Activated CD4-positive, alpha-beta T cell treated with anti-CD3 and anti-CD28 coated beads, Interleukin-2, amount 10 ng/mL, durations not matched to agents 24 days and 14 days (primary cell): ENCODE measurements at regions not wholly inside any gene's neighbourhood (a gene's known extent, or its start where the extent isn't known, plus 50 kb on each side); places are given as distances from the start of the nearest gene placed in this dataset.

Source experiments
- DNase-seq: peaks from one replicate; pipeline ENCODE4 v3.0.0; 2022
- H3K27ac Mint-ChIP-seq: one replicate; pipeline ENCODE4 v1.8.0; 2022; ENCODE audit warnings: mild to moderate bottlenecking, mixed read lengths
- H3K27me3 Mint-ChIP-seq: one replicate; pipeline ENCODE4 v1.8.0; 2022; ENCODE audit warnings: mixed read lengths
- H3K36me3 Mint-ChIP-seq: one replicate; pipeline ENCODE4 v1.8.0; 2022; ENCODE audit warnings: low read depth, mild to moderate bottlenecking, mixed read lengths
- H3K4me1 Mint-ChIP-seq: one replicate; pipeline ENCODE4 v1.8.0; 2021; ENCODE audit warnings: mixed read lengths
- H3K4me3 Mint-ChIP-seq: one replicate; pipeline ENCODE4 v1.8.0; 2022; ENCODE audit warnings: mild to moderate bottlenecking, moderate library complexity, mixed read lengths
- H3K9me3 Mint-ChIP-seq: one replicate; pipeline ENCODE4 v1.8.0; 2021; ENCODE audit warnings: mixed read lengths
- intact Hi-C: fragments of 100-400 bp; cut with micrococcal nuclease; formaldehyde crosslinking; loops from one replicate; pipeline ENCODE4 v1.15.1; 2023

- Mint-ChIP-seq H3K27me3 (peaks cover 8% of the 10 kb centered on the region), H3K4me3 (no peak overlapping the region), H3K36me3 (no peaks in the 10 kb centered on the region), H3K9me3 (no peaks in the 10 kb centered on the region), H3K27ac (no peak overlapping the region), H3K4me1 (no peaks in the 10 kb centered on the region)
- intact Hi-C loops, result no loop called here
- peak; percentile 16 for DNase-seq
These were observed 101.2 kb upstream of the WDR11 start for GRCh38 chr10:120749856-120750566.

GRCh38 chr10:120755771-120756170, 95.4 kb upstream of the WDR11 start:
- Mint-ChIP-seq H3K9me3 (no peaks in the 10 kb centered on the region), H3K4me3 (no peak overlapping the region), H3K27ac (no peak overlapping the region), H3K36me3 (no peaks in the 10 kb centered on the region), H3K4me1 (no peaks in the 10 kb centered on the region), H3K27me3 (peaks cover 2% of the 10 kb centered on the region)
- intact Hi-C loops, result no loop called here
- DNase-seq, result no peak

- no peak overlapping the region for H3K4me3 Mint-ChIP-seq
- H3K27ac Mint-ChIP-seq, result no peak overlapping the region
- H3K4me1 Mint-ChIP-seq, result no peaks in the 10 kb centered on the region
- no peaks in the 10 kb centered on the region for H3K36me3 Mint-ChIP-seq
- DNase-seq, result no peak
- H3K27me3 Mint-ChIP-seq, result peaks cover 2% of the 10 kb centered on the region
- intact Hi-C loops, result no loop called here
- no peaks in the 10 kb centered on the region for H3K9me3 Mint-ChIP-seq
These were observed 90.9 kb upstream of the WDR11 start for GRCh38 chr10:120760253-120760652.

- no peak overlapping the region for H3K4me3 Mint-ChIP-seq
- H3K9me3 Mint-ChIP-seq, result no peaks in the 10 kb centered on the region
- H3K27ac Mint-ChIP-seq, result no peak overlapping the region
- DNase-seq, result no peak
- intact Hi-C loops, result no loop called here
- H3K36me3 Mint-ChIP-seq, result no peaks in the 10 kb centered on the region
- no peaks in the 10 kb centered on the region for H3K27me3 Mint-ChIP-seq
- H3K4me1 Mint-ChIP-seq, result no peaks in the 10 kb centered on the region
These were observed 89.2 kb upstream of the WDR11 start for GRCh38 chr10:120761951-120762350.

- no peaks in the 10 kb centered on the region for H3K36me3 Mint-ChIP-seq
These were observed 85.8 kb upstream of the WDR11 start for GRCh38 chr10:120765226-120765803.

GRCh38 chr10:120768227-120768626, 82.9 kb upstream of the WDR11 start:
- Mint-ChIP-seq H3K4me3 (no peak overlapping the region), H3K27me3 (no peaks in the 10 kb centered on the region), H3K4me1 (no peaks in the 10 kb centered on the region), H3K36me3 (no peaks in the 10 kb centered on the region), H3K27ac (no peak overlapping the region), H3K9me3 (no peaks in the 10 kb centered on the region)
- intact Hi-C loops, result no loop called here
- no peak for DNase-seq

More at GRCh38 chr10:120765226-120765803, 85.8 kb upstream of the WDR11 start:
- no peaks in the 10 kb centered on the region for H3K4me1 Mint-ChIP-seq
- no peaks in the 10 kb centered on the region for H3K9me3 Mint-ChIP-seq
- no peak overlapping the region for H3K4me3 Mint-ChIP-seq
- H3K27me3 Mint-ChIP-seq, result no peaks in the 10 kb centered on the region
- intact Hi-C loops, result no loop called here
- DNase-seq, result no peak
- H3K27ac Mint-ChIP-seq, result no peak overlapping the region

GRCh38 chr10:120770496-120770895, 80.7 kb upstream of the WDR11 start:
- DNase-seq, result no peak
- Mint-ChIP-seq H3K4me3 (no peak overlapping the region), H3K36me3 (no peaks in the 10 kb centered on the region), H3K27ac (no peak overlapping the region), H3K4me1 (no peaks in the 10 kb centered on the region), H3K9me3 (no peaks in the 10 kb centered on the region), H3K27me3 (no peaks in the 10 kb centered on the region)
- intact Hi-C loops, result no loop called here

GRCh38 chr10:120776442-120776841, 74.7 kb upstream of the WDR11 start:
- no peaks in the 10 kb centered on the region for H3K36me3 Mint-ChIP-seq
- no peak overlapping the region for H3K4me3 Mint-ChIP-seq
- H3K27me3 Mint-ChIP-seq, result no peaks in the 10 kb centered on the region
- no peaks in the 10 kb centered on the region for H3K9me3 Mint-ChIP-seq
- DNase-seq, result no peak
- intact Hi-C loops, result no loop called here
- no peaks in the 10 kb centered on the region for H3K4me1 Mint-ChIP-seq
- H3K27ac Mint-ChIP-seq, result no peak overlapping the region

GRCh38 chr10:120782336-120782735, 68.8 kb upstream of the WDR11 start:
- Mint-ChIP-seq H3K4me1 (no peaks in the 10 kb centered on the region), H3K27ac (no peak overlapping the region), H3K9me3 (no peaks in the 10 kb centered on the region), H3K36me3 (no peaks in the 10 kb centered on the region), H3K4me3 (no peak overlapping the region), H3K27me3 (no peaks in the 10 kb centered on the region)
- no peak for DNase-seq
- intact Hi-C loops, result no loop called here

GRCh38 chr10:120783098-120783497, 68.1 kb upstream of the WDR11 start:
- Mint-ChIP-seq H3K27ac (no peak overlapping the region), H3K9me3 (no peaks in the 10 kb centered on the region), H3K36me3 (no peaks in the 10 kb centered on the region), H3K27me3 (no peaks in the 10 kb centered on the region), H3K4me3 (no peak overlapping the region), H3K4me1 (no peaks in the 10 kb centered on the region)
- DNase-seq, result no peak
- intact Hi-C loops, result no loop called here

GRCh38 chr10:120783867-120784266, 67.3 kb upstream of the WDR11 start:
- no peak for DNase-seq
- H3K9me3 Mint-ChIP-seq, result no peaks in the 10 kb centered on the region
- H3K4me3 Mint-ChIP-seq, result no peak overlapping the region
- H3K27me3 Mint-ChIP-seq, result no peaks in the 10 kb centered on the region
- intact Hi-C loops, result no loop called here
- H3K27ac Mint-ChIP-seq, result no peak overlapping the region
- no peaks in the 10 kb centered on the region for H3K36me3 Mint-ChIP-seq
- H3K4me1 Mint-ChIP-seq, result no peaks in the 10 kb centered on the region

- Mint-ChIP-seq H3K27me3 (no peaks in the 10 kb centered on the region), H3K4me1 (no peaks in the 10 kb centered on the region), H3K36me3 (no peaks in the 10 kb centered on the region), H3K27ac (no peak overlapping the region), H3K4me3 (no peak overlapping the region), H3K9me3 (no peaks in the 10 kb centered on the region)
- no peak for DNase-seq
- intact Hi-C loops, result no loop called here
These were observed 62.4 kb upstream of the WDR11 start for GRCh38 chr10:120788771-120789170.

GRCh38 chr10:120789303-120790203, 61.6 kb upstream of the WDR11 start:
- no peak for DNase-seq
- Mint-ChIP-seq H3K27ac (no peak overlapping the region), H3K4me3 (no peak overlapping the region), H3K9me3 (no peaks in the 10 kb centered on the region), H3K4me1 (no peaks in the 10 kb centered on the region), H3K27me3 (no peaks in the 10 kb centered on the region), H3K36me3 (no peaks in the 10 kb centered on the region)
- intact Hi-C loops, result no loop called here

- no peak overlapping the region for H3K4me3 Mint-ChIP-seq
- intact Hi-C loops, result no loop called here
- H3K27ac Mint-ChIP-seq, result no peak overlapping the region
- H3K36me3 Mint-ChIP-seq, result no peaks in the 10 kb centered on the region
- DNase-seq, result no peak
- no peaks in the 10 kb centered on the region for H3K9me3 Mint-ChIP-seq
- no peaks in the 10 kb centered on the region for H3K27me3 Mint-ChIP-seq
- H3K4me1 Mint-ChIP-seq, result no peaks in the 10 kb centered on the region
These were observed 59.8 kb upstream of the WDR11 start for GRCh38 chr10:120791316-120791715.
